Keratinocyte (primary cell): ENCODE measurements at regions not wholly inside any gene's neighbourhood (a gene's known extent, or its start where the extent isn't known, plus 50 kb on each side); places are given as distances from the start of the nearest gene placed in this dataset.

Experiments
- CTCF ChIP-seq, 3 experiments: IDR thresholded peaks in 1 of 3; conservative IDR thresholded peaks in 1 of 3; optimal IDR thresholded peaks in 1 of 3; 2 replicates in 2 of 3; 3 replicates in 1 of 3; pipeline versions ENCODE3 to v1.5.1; 2011; ENCODE audit warnings: low read length in 3 of 3, mild to moderate bottlenecking in 3 of 3, moderate library complexity in 2 of 3, control low read depth in 1 of 3, inconsistent platforms in 1 of 3; ENCODE audit not compliant: insufficient read depth in 2 of 3; ENCODE audit errors: extremely low read depth in 1 of 3
- EZH2 ChIP-seq: IDR thresholded peaks from one replicate; pipeline ENCODE4 v1.6.1; 2012; ENCODE audit warnings: inconsistent platforms, mild to moderate bottlenecking, low read length, moderate library complexity

- TF ChIP-seq CTCF (optimal IDR thresholded peaks at IDR 0.05 in 1 of 3, IDR thresholded peaks at IDR 0.05 in 1 of 3, conservative IDR thresholded peaks at IDR 0.05 in 1 of 3; ENCODE audit: extremely low read depth in 1 of 3, insufficient read depth in 2 of 3, low read length in 3 of 3) (no peak), EZH2 (no peak)
These were observed 458.3 kb upstream of the FANCL start for GRCh38 chr2:58699411-58699810.
